GM19372 (cell line): ENCODE measurements at regions not wholly inside any gene's neighbourhood (a gene's known extent, or its start where the extent isn't known, plus 50 kb on each side); places are given as distances from the start of the nearest gene placed in this dataset.

Experiments
- ATAC-seq: cut with Tn5 transposase; IDR thresholded peaks from one replicate; pipeline ENCODE4 v1.9.1; 2021; ENCODE audit warnings: mild to moderate bottlenecking, low read depth, moderate library complexity; ENCODE audit not compliant: unreplicated experiment

DNA sequence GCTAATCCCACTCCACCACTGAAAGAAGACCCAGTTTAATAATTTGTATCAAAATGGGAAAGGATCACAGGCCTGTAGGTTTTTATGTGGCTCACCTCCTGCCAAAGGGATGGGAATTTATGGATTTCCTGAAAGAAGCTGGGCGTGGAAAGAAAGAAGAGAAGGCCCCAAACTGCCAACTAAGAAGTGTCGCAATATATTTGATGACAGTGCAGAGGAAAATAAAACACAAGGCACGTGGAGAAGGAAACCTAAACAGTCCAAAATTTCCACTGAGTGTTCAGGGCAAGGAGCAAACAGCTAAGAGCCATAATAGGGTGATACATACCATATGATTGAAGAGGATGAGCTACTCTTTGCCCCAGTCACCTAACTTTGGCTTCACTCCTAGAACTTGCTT lies 667.2 kb downstream of the GATA3 start:
- no peak for ATAC-seq

DNA sequence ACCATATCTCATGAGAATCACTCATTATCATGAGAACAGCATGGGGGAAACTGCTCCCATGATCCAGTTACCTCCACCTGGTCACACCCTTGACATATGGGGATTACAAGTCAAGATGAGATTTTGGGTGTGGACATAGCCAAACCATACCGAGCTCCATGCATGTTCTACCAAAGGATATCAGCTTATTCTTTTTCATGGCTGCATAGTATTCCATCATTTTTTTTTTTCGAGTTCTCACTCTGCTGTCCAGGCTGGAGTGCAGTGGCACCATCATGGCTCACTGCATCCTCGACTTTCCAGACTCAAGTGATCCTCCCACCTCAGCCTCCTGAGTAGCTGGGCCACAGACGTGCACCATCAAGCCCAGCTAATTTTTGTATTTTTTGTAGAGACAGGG lies 668.3 kb downstream of the GATA3 start:
- no peak for ATAC-seq

DNA sequence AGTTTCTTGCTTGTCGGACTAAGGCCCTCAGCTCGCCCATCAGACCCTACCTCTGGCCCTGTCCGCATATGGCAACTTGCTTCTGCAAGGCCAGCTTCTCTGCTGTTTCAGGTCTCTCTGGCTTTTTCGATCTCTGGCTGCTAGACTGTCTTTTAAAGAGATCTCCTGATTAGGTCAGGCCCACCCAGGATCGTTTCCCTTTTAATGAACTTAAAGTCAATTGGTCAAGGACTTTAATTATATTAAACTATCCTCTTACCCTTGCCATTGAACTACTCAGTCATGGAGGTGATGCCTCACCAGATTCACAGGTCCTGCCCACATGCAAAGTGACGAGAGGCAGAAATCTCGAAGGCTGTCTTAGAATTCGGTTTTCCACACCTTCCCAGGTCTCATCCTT lies 670.9 kb downstream of the GATA3 start:
- no peak for ATAC-seq

DNA sequence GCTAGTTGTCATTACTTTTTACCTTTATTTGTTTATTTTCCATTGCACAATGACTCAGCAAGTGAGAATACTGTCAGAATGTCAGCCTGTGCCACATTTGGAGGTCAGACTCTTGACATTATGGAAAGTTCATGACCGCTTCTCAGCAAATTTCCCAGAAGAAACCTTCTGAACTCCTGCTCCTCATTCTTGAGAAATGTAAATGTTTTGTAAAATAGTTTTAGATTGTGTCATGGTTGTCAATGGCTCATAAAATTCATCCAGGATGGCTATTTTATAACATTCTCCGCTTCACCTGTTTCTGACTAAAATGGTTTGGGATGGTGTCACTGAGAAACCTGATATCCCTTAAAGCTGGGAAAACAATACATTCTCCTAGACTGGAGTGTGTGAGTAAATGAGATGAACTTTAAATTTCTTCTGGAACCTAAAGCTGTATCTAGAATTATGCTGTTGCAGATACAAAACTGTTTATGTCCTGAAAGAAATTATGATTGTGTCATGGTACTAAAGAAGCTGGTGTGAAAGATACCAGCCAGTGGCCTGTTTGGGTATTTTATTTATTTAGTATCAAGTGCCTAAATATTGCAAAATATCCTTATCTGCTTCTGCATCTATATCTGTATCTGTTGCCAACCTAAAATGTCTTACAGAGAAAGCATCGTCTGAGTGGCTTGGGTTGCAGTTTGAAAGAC lies 671.7 kb downstream of the GATA3 start:
- no peak for ATAC-seq

DNA sequence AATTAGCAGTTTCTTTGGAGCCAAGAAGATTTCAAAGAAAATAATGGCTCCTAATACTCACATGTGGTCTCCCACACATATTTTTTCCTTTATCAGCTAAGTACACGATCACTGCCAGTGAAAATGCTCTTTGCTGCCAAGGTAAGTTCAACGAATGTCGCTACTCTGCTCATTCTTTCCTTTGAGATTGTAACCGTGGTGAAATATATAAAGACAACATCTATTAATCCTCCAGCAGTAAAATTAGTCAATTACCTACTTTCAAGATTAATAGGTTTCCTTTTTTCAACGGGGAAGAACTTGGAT lies 672.2 kb downstream of the GATA3 start:
- no peak for ATAC-seq

DNA sequence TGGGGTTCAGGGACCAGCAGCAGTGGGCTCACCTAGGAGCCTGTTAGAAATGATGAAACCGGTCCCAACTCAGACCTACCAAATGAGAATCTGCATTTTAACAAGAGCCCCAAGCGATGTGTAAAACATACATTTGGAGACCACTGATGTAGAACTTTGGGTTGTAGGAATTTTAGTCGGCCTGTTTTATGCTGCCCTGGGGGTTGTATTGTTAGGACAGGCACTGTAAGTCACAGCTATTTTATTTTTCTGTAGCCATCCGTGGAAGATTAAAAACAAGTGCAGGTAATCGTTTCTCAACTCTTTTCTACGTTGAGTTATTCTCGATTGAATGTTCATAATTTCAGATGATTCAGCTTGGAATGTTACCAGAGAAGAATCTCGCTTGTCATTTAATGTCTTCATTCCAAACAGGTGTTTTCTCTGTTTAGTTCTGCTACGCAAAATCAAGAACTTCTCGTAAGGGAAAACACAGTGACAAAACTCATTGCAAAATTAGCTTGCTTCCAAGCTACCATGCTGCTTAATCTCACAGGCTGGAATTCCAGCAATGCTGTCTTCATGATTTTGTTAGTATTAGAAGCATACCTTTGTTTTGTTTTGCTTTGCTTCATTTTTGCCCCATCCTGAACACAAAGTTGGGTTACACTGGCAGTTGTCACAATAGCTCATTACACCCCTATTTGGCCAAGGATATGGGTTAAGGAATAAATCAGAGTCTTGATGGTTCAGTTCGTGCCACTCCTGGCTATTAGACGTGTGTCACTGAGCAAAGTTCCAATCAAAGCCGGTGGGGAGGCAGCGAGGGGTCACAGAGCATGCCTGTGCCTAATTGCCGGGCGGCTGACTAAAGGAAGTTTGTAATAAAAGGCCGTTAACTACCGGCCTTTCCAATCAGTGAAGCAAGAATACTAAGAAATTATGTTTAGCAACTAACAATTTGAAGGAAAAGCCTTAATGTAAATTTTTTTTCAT lies 676.9 kb downstream of the GATA3 start:
- ATAC-seq, result no peak

DNA sequence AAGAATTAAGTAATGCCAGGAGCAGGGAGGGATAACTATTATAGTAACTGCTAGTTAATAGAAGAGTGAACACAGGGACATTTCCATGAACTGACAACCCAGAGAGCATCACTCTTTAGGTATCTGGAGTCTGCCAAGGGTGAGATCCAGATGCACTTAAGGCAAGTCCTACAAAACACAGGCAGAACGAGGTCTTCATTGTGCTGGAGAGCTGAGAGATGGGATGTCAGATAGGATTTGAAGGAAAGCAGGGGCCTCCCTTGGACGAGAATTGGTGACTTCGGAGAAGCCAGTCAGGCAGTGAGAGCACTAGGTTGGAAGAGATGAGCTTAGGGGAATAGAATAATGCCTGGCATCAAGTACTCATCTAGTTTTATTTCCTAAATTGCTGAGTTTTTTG lies 684.5 kb downstream of the GATA3 start:
- no peak for ATAC-seq

DNA sequence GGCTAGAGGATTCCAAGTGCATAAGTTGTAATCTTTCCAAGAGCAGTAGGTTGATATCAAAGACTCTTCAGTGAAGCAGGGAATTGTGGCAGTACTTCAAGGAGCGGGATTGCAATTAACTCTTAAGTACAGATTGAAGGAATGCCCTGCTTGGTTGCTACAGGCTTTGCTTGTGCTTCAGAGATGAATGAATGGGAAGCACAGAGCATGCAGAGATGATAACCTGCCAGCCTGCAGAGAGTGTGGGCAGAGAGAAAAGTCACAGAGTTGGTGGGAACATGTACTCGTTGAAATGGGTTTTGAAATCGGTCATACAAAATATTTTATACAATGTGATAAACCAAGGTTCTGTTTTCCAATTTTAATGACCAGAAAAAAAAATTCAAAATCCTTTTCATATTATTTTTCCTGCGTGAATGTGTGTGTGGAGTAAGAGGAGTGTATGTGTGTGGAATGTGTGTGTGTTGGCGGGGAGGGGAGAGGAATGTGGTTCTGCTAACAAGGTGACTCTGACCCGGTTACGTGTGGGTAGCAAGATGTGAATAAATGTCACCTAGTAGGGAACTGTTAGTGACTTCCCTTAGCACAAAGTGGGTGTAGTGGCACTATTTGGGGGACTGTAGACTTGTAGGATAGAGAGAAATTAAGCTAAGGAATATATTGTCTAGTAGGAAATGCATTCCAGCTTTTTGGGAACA lies 697.8 kb downstream of the GATA3 start:
- ATAC-seq, result no peak

DNA sequence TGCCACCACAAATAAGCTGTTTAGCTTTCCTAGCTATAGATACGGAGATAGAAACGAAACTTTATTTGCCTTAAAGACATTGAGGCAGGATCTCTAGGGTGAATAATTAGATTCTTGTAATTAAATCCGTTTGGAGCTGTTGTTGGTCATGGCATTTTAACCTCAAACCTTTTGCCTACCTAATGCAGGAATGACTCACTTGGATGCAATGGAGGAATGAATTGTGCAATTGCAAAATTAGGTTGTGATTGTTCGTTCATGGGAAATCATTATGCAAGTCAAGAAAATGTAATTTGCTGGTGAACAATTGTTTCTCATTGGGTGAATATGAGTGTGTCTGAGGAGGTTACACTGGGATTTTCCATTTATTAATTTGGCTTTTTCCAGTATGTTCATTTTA lies 703.5 kb downstream of the GATA3 start:
- no peak for ATAC-seq

DNA sequence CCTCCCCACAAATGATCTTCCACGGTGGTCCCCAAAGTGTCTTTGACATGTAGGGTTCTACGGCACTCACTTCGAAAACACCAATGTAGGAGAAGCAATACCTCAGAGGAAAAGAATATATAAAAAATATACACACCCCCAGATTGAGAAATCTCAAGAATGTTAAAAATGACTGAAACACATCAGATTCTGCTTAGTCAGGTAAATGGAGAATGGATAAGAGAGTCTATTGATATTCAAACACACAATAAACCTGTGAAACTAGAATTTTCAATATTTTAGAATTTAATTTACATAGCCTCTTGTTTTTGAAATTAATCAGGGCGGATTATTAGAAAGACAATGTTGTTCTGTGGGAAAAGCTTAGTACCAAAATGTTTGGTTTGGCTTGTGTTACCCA lies 712.4 kb downstream of the GATA3 start:
- no peak for ATAC-seq

DNA sequence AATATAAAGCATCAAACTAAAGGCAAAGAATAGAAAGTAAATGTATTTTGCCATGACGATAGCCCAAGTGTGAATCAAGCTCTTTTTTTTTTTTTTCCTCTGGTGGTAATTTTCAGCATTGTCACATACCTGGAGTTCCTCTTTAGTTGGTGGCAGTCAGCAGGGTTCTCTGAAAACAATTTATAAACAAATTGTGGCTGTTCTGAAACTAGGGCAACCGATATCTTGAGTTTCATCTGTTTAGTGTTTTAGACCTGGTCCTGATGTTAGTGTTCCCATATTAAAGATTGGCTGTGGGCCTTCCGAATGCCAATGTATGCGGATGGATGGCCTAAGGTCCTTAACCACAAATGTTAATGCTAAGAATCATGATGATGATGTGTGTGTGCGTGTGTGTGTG lies 713.1 kb downstream of the GATA3 start:
- ATAC-seq, result no peak

DNA sequence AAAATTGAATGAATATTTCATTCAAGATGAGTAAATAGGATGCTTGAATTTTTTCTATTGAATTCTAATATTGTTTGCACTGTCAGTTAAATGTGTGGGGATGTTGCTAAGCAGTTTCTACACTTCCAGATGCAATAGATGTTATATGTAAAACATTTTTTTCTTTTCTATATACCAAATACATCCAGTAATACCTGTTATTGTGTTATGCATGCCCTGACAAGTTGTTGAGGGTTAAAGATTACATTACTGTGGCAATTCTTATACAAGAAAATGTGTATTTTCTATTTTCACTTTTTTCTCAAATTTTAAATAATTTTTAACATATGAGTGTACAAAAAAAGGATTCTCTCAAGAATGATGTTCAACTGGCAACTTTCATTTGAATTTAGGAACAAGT lies 713.9 kb downstream of the GATA3 start:
- no peak for ATAC-seq

DNA sequence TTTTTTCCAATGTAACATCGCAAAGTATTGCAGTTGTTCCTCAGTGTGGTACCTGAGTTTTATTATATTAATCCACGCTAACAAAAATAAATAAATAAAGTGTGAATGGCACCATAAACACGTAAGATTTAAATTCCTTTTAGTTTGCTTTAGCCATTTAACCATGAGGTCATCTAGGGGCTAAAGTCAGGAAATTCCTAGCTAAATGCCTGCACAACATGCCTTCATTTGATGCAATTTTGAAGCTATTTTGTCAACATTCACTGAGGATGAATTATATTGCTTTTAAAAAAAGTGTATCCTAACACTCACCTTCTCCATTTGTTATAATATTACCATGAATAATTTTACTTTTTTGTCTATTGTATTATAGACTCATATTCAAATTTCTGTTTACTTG lies 714.4 kb downstream of the GATA3 start:
- no peak for ATAC-seq

DNA sequence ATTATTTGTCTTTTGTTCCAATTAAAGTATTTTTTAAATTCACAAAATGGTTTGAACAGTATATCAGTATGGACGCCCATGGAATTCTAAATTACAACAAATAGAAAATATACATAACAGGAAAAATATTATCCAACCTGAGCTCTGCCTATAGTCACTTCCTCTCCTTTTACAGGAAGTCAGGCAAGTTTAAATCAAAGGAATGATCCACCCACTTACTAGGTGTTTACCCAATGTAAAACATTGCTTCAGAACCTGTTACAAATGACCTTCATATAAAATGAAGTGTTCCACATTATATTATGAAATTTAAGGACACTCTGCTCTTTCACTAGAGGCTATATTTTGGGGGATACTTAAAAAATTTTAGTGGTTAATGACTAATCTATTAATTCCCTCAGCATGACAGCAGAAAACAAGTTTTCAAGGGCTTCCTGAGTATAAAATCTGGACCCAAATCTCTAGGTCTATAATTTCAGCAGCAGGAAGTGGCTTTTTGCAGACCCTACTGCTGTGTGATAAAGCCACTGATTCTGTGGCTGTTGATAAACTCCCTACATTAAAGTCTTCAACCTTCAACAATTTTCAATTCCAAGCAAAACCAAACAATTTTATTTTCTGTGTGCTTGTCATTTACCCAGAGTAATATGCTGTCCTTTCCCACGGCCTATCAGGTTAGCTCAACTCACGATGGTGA lies 722.6 kb downstream of the GATA3 start:
- no peak for ATAC-seq

DNA sequence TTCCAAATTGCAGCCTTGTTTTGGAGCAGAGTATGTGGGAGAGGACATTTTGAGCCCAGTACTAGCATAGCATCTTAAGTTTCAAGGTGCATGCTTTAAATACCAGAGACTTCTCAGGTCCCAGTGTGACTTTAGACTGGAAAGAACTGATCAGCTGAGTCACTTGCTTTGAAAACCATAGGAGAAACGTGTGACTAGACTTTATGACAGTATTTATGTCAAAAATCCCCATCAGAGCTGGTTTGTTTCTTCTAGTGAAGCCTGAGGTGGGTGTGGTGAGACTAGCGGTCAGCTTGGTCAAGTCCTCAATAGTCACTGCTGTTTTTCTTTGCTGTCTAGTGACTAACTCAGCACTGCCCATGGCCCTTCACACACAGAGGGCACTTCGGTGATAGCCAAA lies 724.2 kb downstream of the GATA3 start:
- ATAC-seq, result no peak

DNA sequence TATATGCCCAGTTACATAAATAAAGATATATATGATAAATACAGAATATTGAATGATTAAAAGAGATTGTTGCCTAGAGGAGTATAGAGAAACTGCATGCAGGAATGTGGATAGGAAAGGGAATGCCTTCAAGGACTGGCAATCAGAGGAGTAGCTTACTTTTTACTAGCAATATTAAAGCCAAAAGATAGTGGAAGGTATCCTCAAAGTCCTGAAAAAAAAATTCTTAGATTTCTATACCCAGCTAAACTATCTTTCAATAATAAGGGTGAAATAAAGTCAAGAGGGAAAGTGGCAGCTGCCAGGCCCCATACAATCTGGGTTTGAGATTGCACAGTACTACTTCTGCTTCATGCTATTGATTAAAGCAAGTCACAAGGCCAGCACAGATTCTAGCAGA lies 733.2 kb downstream of the GATA3 start:
- ATAC-seq, result no peak

DNA sequence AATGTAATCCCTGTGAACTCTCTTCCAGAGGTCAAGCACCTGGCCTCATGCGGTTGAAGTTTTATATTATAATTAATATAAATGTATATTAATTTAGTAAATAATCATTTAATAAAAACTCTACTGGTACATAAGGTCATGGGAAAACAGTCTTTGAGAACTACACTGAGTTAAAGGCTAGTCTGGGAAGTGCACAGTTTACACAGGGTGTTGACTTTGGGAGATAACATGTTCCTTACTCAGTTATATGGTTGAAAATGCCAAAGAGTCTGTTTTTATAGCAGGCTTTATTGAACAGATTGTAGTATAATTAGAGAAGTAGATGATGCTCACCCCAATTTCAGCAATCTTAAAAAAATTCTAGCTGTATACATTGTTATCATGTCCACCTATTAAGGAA lies 735.9 kb downstream of the GATA3 start:
- ATAC-seq, result no peak

DNA sequence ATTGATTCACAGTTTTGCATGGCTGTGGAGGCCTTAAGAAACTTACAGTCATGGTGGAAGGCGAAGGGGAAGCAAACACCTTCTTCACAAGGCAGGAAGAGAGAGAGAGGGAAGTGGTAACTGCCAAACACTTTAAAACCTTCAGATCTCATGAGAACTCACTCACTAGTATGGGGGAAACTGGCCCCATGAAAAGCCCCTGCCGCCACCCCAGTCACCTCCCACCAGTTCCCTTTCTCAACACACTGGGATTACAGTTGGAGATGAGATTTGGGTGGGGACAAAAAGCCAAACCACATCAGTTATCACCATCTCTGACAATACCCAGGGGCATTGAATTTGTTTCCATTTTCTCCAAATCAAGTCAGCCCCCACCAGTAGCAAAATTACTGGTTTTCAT lies 740.4 kb downstream of the GATA3 start:
- ATAC-seq, result no peak

DNA sequence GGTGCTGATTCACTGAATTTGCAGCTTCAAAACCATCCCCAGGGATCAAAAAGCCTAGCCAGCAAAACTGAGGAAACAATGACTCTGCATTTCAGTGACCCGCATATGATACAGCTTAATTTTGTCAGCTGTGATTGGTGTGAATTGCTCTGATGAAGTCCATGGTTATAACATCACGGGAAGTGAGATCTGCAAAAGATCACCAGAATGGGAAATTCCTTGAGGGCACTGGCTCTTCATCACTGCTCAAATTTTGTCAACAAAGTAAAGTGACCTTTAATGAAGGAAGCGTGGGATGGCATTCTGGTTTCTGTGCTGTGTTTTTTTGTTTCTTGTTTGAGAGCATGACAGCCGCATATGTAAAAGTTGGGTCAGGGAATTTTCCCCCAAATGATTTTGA lies 745.9 kb downstream of the GATA3 start:
- no peak for ATAC-seq

DNA sequence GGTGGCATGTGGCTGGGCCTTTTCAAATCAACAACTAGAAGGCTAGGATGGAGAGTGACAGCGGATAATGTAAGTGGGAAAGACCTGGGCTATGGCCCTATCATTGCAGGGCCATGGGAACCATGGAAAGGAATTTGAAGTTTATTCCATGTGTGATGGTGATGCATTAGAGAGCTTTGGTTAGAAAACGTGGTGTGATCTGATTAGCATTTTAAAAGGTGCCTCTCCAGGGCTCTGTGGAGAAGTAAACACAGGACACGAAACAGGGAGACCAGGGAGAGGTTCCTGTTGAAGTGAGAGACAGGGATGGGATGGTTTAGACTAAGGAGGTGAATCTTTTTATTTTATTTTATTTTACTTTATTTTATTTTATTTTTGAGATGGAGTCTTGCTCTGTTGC lies 749.5 kb downstream of the GATA3 start:
- no peak for ATAC-seq

DNA sequence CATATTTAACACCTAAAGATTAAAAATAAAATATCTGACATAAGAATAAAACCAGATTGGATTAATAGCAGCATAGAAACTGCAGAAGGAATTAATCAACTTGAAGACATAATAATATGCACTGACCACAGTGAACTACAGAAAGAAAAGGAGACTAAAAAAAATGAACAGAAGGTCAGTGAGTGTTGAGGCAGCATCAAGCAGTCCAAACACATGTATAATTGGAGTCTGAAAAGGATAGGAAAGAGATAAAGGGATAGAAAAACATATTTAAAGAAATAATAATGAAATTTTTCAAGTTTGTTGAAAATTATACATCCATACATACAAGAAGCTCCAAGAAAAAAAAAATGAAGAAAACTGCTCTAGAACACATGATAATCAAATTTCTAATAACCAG lies 756.2 kb downstream of the GATA3 start:
- ATAC-seq, result no peak
